H9 (cell line): ENCODE measurements at regions not wholly inside any gene's neighbourhood (a gene's known extent, or its start where the extent isn't known, plus 50 kb on each side); places are given as distances from the start of the nearest gene placed in this dataset.

ENCODE experiments used
- DNase-seq: peaks from one replicate; pipeline ENCODE4 v3.0.0-alpha.2; 2017
- H2AFZ ChIP-seq: one replicate; pipeline ENCODE4 v1.6.1; 2013; ENCODE audit warnings: mild to moderate bottlenecking, low read length, control low read depth, moderate library complexity
- H2AK5ac ChIP-seq: 2 replicates; pipeline ENCODE4 v1.6.1; 2013; ENCODE audit warnings: low read length, control low read depth, mixed read lengths; ENCODE audit not compliant: insufficient read length
- H2BK120ac ChIP-seq: one replicate; pipeline ENCODE4 v1.6.1; 2013; ENCODE audit warnings: low read depth, mild to moderate bottlenecking, low read length, control low read depth, inconsistent platforms; ENCODE audit not compliant: poor library complexity, severe bottlenecking
- H2BK12ac ChIP-seq: 2 replicates; pipeline ENCODE4 v1.6.1; 2013; ENCODE audit warnings: low read length, control low read depth, mixed read lengths, low read depth; ENCODE audit not compliant: insufficient read length
- H2BK15ac ChIP-seq: 2 replicates; pipeline ENCODE4 v1.6.1; 2013; ENCODE audit warnings: low read depth, low read length, control low read depth
- H2BK20ac ChIP-seq: one replicate; pipeline ENCODE4 v1.6.1; 2013; ENCODE audit warnings: low read depth, mild to moderate bottlenecking, low read length, control low read depth, inconsistent platforms; ENCODE audit not compliant: poor library complexity, severe bottlenecking
- H2BK5ac ChIP-seq: 2 replicates; pipeline ENCODE4 v1.6.1; 2013; ENCODE audit warnings: low read length, control low read depth, mixed read lengths; ENCODE audit not compliant: insufficient read length
- H3K14ac ChIP-seq: 2 replicates; pipeline ENCODE4 v1.6.1; 2013; ENCODE audit warnings: low read length, control low read depth; ENCODE audit not compliant: insufficient read depth
- H3K18ac ChIP-seq: 2 replicates; pipeline ENCODE4 v1.6.1; 2013; ENCODE audit warnings: low read depth, mild to moderate bottlenecking, mixed read lengths, low read length, control low read depth; ENCODE audit not compliant: insufficient read length
- H3K23ac ChIP-seq: 2 replicates; pipeline ENCODE4 v1.6.1; 2013; ENCODE audit warnings: low read length, control low read depth, mixed read lengths, low read depth; ENCODE audit not compliant: insufficient read length
- H3K23me2 ChIP-seq: 2 replicates; pipeline ENCODE4 v1.6.1; 2013; ENCODE audit warnings: low read depth, mild to moderate bottlenecking, mixed read lengths, low read length, control low read depth; ENCODE audit not compliant: insufficient read length, poor library complexity, severe bottlenecking
- H3K27ac ChIP-seq: 2 replicates; pipeline ENCODE4 v1.5.1; 2013; ENCODE audit warnings: low read length, control low read depth, mixed read lengths, low read depth; ENCODE audit not compliant: insufficient read length
- H3K27me3 ChIP-seq: 2 replicates; pipeline ENCODE4 v1.6.1; 2013; ENCODE audit warnings: low read length, control low read depth, inconsistent platforms; ENCODE audit not compliant: insufficient read depth
- H3K4ac ChIP-seq: 2 replicates; pipeline ENCODE4 v1.6.1; 2013; ENCODE audit warnings: low read depth, mild to moderate bottlenecking, control low read depth, inconsistent platforms, low read length, moderate library complexity
- H3K4me1 ChIP-seq: 2 replicates; pipeline ENCODE4 v1.6.1; 2013; ENCODE audit warnings: low read length, control low read depth, inconsistent platforms; ENCODE audit not compliant: insufficient read depth
- H3K4me2 ChIP-seq: 2 replicates; pipeline ENCODE4 v1.6.1; 2013; ENCODE audit warnings: low read length, control low read depth, mixed read lengths; ENCODE audit not compliant: insufficient read length, insufficient read depth
- H3K56ac ChIP-seq: 2 replicates; pipeline ENCODE4 v1.6.1; 2013; ENCODE audit warnings: low read depth, mild to moderate bottlenecking, mixed read lengths, low read length, control low read depth; ENCODE audit not compliant: insufficient read length
- H3K79me1 ChIP-seq: 2 replicates; pipeline ENCODE4 v1.6.1; 2013; ENCODE audit warnings: low read depth, mild to moderate bottlenecking, moderate library complexity, low read length, control low read depth, inconsistent platforms; ENCODE audit not compliant: insufficient read depth, poor library complexity, severe bottlenecking
- H3K79me2 ChIP-seq: 2 replicates; pipeline ENCODE4 v1.6.1; 2013; ENCODE audit warnings: low read length, control low read depth, inconsistent platforms; ENCODE audit not compliant: insufficient read depth
- H3K9ac ChIP-seq: 2 replicates; pipeline ENCODE4 v1.6.1; 2013; ENCODE audit warnings: low read length, control low read depth, mixed read lengths; ENCODE audit not compliant: insufficient read length; ENCODE audit errors: extremely low read depth
- H3K9me3 ChIP-seq: one replicate; pipeline ENCODE4 v1.6.1; 2013; ENCODE audit warnings: low read depth, low read length, inconsistent platforms; ENCODE audit not compliant: control insufficient read depth
- H3T11ph ChIP-seq: one replicate; pipeline ENCODE4 v1.6.1; 2013; ENCODE audit warnings: mild to moderate bottlenecking, low read length, control low read depth, inconsistent platforms
- H4K20me1 ChIP-seq: one replicate; pipeline ENCODE4 v1.6.1; 2013; ENCODE audit not compliant: control insufficient read depth, insufficient read length, insufficient read depth
- H4K5ac ChIP-seq: 2 replicates; pipeline ENCODE4 v1.6.1; 2013; ENCODE audit warnings: low read depth, mild to moderate bottlenecking, mixed read lengths, low read length, control low read depth; ENCODE audit not compliant: insufficient read length
- H4K8ac ChIP-seq: replicated peaks from 2 replicates; pipeline ENCODE4 v1.6.1; 2013; ENCODE audit warnings: low read length, control low read depth, mixed read lengths, low read depth; ENCODE audit not compliant: insufficient read length
- H4K91ac ChIP-seq: 2 replicates; pipeline ENCODE4 v1.6.1; 2013; ENCODE audit warnings: low read depth, mild to moderate bottlenecking, moderate library complexity, mixed read lengths, low read length, control low read depth; ENCODE audit not compliant: insufficient read length
- H3K27ac Mint-ChIP-seq, 3 experiments: 2 replicates in 2 of 3; 3 replicates in 1 of 3; pipeline ENCODE4 v1.8.0; 2020 to 2021; ENCODE audit warnings: mixed read lengths in 3 of 3, mild to moderate bottlenecking in 1 of 3, moderate library complexity in 1 of 3
- H3K27me3 Mint-ChIP-seq: 2 replicates; pipeline ENCODE4 v1.8.0; 2021; ENCODE audit warnings: low read depth, mild to moderate bottlenecking, moderate library complexity, mixed read lengths
- H3K36me3 Mint-ChIP-seq, 3 experiments: 2 replicates in 2 of 3; 3 replicates in 1 of 3; pipeline ENCODE4 v1.8.0; 2020 to 2021; ENCODE audit warnings: low read depth in 3 of 3, mixed read lengths in 3 of 3; ENCODE audit not compliant: insufficient read depth in 1 of 3
- H3K4me1 Mint-ChIP-seq, 2 experiments: 2 replicates each; pipeline ENCODE4 v1.8.0; 2020; ENCODE audit warnings: mixed read lengths in 2 of 2
- H3K4me3 Mint-ChIP-seq, 2 experiments: 2 replicates in 1 of 2; 3 replicates in 1 of 2; pipeline ENCODE4 v1.8.0; 2020 to 2021; ENCODE audit warnings: mild to moderate bottlenecking in 2 of 2, mixed read lengths in 2 of 2, moderate library complexity in 1 of 2
- H3K9me3 Mint-ChIP-seq, 2 experiments: 2 replicates in 1 of 2; 3 replicates in 1 of 2; pipeline ENCODE4 v1.8.0; 2020; ENCODE audit warnings: mild to moderate bottlenecking in 2 of 2, mixed read lengths in 2 of 2, moderate library complexity in 1 of 2
- WGBS: extraction: QIAGEN DNeasy Blood & Tissue Kit; methylation state at CpG from one replicate; pipeline ENCODE4 v1.1.7; 2013; ENCODE audit warnings: missing lambda C conversion rate, low lambda C conversion rate, mixed read lengths; ENCODE audit not compliant: insufficient read length; ENCODE audit errors: extremely low coverage; 5-methylcytosine and 5-hydroxymethylcytosine counted together
- TF ChIP-seq, protein P1 (sequence below): fragments of 200-600 bp; sonication (generic); conservative IDR thresholded peaks from 3 replicates; pipeline ENCODE4 v1.8.0; 2021; ENCODE audit warnings: antibody characterized with exemption, mild to moderate bottlenecking

DNA sequence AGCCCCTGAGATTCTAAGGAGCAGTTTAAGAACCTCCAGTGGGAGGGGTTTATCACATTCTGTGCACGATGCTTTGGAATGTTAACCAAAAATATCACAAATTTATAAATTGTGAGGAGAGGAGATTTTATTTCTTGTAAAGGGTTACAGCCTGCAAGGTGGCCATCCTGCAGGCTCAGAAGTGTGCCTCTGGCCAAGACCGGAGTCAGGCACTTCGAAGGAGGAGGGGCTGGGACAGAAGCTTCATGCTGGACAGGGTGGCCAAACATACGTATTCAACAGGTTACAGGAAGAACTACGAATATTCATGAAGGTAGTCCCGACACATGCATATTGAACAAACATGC is 144.1 kb upstream of the NCK2 start:
- no peak overlapping the region for H2AK5ac ChIP-seq
- no peaks in the 10 kb centered on the region for H3K23me2 ChIP-seq
- H2BK12ac ChIP-seq = no peak overlapping the region
- H2BK120ac ChIP-seq = no peak overlapping the region
- H2BK20ac ChIP-seq = no peak overlapping the region
- no peaks in the 10 kb centered on the region for H3K27me3 ChIP-seq
- no peak overlapping the region for H3K56ac ChIP-seq
- H3K18ac ChIP-seq = no peak overlapping the region
- H3K79me2 ChIP-seq = no peaks in the 10 kb centered on the region
- no peak overlapping the region for H3K9ac ChIP-seq
- DNase-seq = no peak
- Mint-ChIP-seq H3K27ac (no peak overlapping the region), H3K4me3 (no peak overlapping the region), H3K4me1 (peaks cover 46 to 48% of the 10 kb centered on the region in 2 experiments), H3K27me3 (no peaks in the 10 kb centered on the region), H3K36me3 (no peaks in the 10 kb centered on the region), H3K9me3 (no peaks in the 10 kb centered on the region)
- no peaks in the 10 kb centered on the region for H3K79me1 ChIP-seq
- H3T11ph ChIP-seq = no peak overlapping the region
- H3K14ac ChIP-seq = no peak overlapping the region
- no peak overlapping the region for H4K91ac ChIP-seq
- TF ChIP-seq, protein P1, sequence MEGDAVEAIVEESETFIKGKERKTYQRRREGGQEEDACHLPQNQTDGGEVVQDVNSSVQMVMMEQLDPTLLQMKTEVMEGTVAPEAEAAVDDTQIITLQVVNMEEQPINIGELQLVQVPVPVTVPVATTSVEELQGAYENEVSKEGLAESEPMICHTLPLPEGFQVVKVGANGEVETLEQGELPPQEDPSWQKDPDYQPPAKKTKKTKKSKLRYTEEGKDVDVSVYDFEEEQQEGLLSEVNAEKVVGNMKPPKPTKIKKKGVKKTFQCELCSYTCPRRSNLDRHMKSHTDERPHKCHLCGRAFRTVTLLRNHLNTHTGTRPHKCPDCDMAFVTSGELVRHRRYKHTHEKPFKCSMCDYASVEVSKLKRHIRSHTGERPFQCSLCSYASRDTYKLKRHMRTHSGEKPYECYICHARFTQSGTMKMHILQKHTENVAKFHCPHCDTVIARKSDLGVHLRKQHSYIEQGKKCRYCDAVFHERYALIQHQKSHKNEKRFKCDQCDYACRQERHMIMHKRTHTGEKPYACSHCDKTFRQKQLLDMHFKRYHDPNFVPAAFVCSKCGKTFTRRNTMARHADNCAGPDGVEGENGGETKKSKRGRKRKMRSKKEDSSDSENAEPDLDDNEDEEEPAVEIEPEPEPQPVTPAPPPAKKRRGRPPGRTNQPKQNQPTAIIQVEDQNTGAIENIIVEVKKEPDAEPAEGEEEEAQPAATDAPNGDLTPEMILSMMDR = no peak
- H3K27ac ChIP-seq = no peak overlapping the region
- H3K23ac ChIP-seq = no peak overlapping the region
- H3K4ac ChIP-seq = no peak overlapping the region
- H3K4me2 ChIP-seq = no peak overlapping the region
- H2AFZ ChIP-seq = no peak overlapping the region
- WGBS = no CpG with 5 or more reads among the region's 6 CpGs
- H4K5ac ChIP-seq = no peak overlapping the region
- no peak overlapping the region for H2BK15ac ChIP-seq
- H4K8ac ChIP-seq = no peak overlapping the region
- H3K9me3 ChIP-seq = no peaks in the 10 kb centered on the region
- H3K4me1 ChIP-seq = no peaks in the 10 kb centered on the region; the same call in 1 of the 2 replicates
- H2BK5ac ChIP-seq = no peak overlapping the region
- no peaks in the 10 kb centered on the region for H4K20me1 ChIP-seq
